DND-41 (cell line): ENCODE measurements at regions not wholly inside any gene's neighbourhood (a gene's known extent, or its start where the extent isn't known, plus 50 kb on each side); places are given as distances from the start of the nearest gene placed in this dataset.

Source experiments
- ATAC-seq: fragments of 200-7000 bp; cut with Tn5 transposase; 3 replicates; pipeline ENCODE4 v1.9.1; 2021; ENCODE audit warnings: low read depth; ENCODE audit not compliant: insufficient read depth
- DNase-seq: peaks from one replicate; pipeline ENCODE4 v3.0.0-alpha.2; 2020
- H2AFZ ChIP-seq: 2 replicates; pipeline ENCODE4 v1.6.0; 2012; ENCODE audit warnings: low read depth, low read length
- H3K27ac ChIP-seq: 2 replicates; pipeline ENCODE4 v1.5.1; 2012; ENCODE audit warnings: low read length, inconsistent platforms
- H3K27me3 ChIP-seq: fragments of 200-600 bp; sonication (generic); 2 replicates; pipeline ENCODE4 v1.6.0; 2012; ENCODE audit warnings: low read length, mild to moderate bottlenecking, inconsistent platforms; ENCODE audit not compliant: insufficient read depth, poor library complexity
- H3K36me3 ChIP-seq: 2 replicates; pipeline ENCODE4 v1.5.1; 2012; ENCODE audit warnings: low read length, inconsistent platforms; ENCODE audit not compliant: insufficient read depth
- H3K4me1 ChIP-seq: 2 replicates; pipeline ENCODE4 v1.5.1; 2012; ENCODE audit warnings: mild to moderate bottlenecking, low read length; ENCODE audit not compliant: insufficient read depth
- H3K4me2 ChIP-seq: 2 replicates; pipeline ENCODE4 v1.6.0; 2012; ENCODE audit warnings: mild to moderate bottlenecking, moderate library complexity, low read length, inconsistent platforms; ENCODE audit not compliant: insufficient read depth
- H3K4me3 ChIP-seq, 2 experiments: fragments of 200-600 bp in 1 of 2; shearing (Covaris generic) in 1 of 2; 2 replicates each; pipeline ENCODE4 v1.5.1; 2012 to 2016; ENCODE audit warnings: inconsistent platforms in 2 of 2, low read length in 2 of 2, mild to moderate bottlenecking in 2 of 2, low read depth in 1 of 2, moderate library complexity in 1 of 2
- H3K79me2 ChIP-seq: 2 replicates; pipeline ENCODE4 v1.6.0; 2012; ENCODE audit warnings: low read length, inconsistent platforms; ENCODE audit not compliant: insufficient read depth
- H3K9ac ChIP-seq: 2 replicates; pipeline ENCODE4 v1.6.0; 2012; ENCODE audit warnings: low read depth, mild to moderate bottlenecking, inconsistent platforms, low read length, moderate library complexity
- H3K9me3 ChIP-seq: 2 replicates; pipeline ENCODE4 v1.5.1; 2012; ENCODE audit warnings: low read length, moderate library complexity, mild to moderate bottlenecking, inconsistent platforms; ENCODE audit not compliant: insufficient read depth, severe bottlenecking
- H4K20me1 ChIP-seq: 2 replicates; pipeline ENCODE4 v1.6.0; 2012; ENCODE audit warnings: low read length; ENCODE audit not compliant: insufficient read depth
- EZH2 ChIP-seq: IDR thresholded peaks from 3 replicates; pipeline ENCODE4 v1.6.1; 2012; ENCODE audit warnings: borderline replicate concordance, low read depth, mild to moderate bottlenecking, moderate library complexity, low read length, inconsistent platforms; ENCODE audit not compliant: severe bottlenecking
- TF ChIP-seq, protein P1 (sequence below): IDR thresholded peaks from 2 replicates; pipeline ENCODE4 v1.5.1; 2012; ENCODE audit warnings: borderline replicate concordance, low read length, moderate library complexity, mild to moderate bottlenecking; ENCODE audit not compliant: poor library complexity, severe bottlenecking; ENCODE audit errors: extremely low read depth

DNA sequence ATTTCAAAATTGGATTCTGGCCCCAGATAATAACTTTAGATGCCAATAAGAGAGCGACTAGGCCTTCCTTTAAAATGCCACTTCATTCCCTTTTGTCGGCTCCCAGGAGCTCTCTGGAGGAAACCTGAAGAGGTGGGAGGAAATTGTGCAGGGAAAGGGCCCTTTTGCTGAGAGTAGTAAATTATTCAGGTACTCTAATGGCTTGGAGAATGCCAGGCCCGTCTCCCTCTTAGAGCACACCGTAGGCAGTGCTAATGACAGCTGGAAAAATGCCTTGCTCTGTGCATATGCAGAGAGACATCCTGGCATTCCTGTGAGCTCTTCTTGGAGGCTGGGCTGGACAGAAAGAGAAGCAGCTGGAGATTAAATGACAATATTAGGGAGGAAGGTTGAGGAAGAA is 115.0 kb upstream of the RPH3A start:
- Histone ChIP-seq H3K4me3 (no peak overlapping the region), H3K27ac (no peak overlapping the region), H3K9me3 (no peaks in the 10 kb centered on the region), H3K9ac (no peak overlapping the region), H4K20me1 (no peaks in the 10 kb centered on the region), H2AFZ (no peak overlapping the region), H3K4me2 (no peak overlapping the region), H3K79me2 (no peaks in the 10 kb centered on the region), H3K4me1 (no peaks in the 10 kb centered on the region), H3K27me3 (peaks cover 36% of the 10 kb centered on the region), H3K36me3 (no peaks in the 10 kb centered on the region)
- TF ChIP-seq, protein P1, sequence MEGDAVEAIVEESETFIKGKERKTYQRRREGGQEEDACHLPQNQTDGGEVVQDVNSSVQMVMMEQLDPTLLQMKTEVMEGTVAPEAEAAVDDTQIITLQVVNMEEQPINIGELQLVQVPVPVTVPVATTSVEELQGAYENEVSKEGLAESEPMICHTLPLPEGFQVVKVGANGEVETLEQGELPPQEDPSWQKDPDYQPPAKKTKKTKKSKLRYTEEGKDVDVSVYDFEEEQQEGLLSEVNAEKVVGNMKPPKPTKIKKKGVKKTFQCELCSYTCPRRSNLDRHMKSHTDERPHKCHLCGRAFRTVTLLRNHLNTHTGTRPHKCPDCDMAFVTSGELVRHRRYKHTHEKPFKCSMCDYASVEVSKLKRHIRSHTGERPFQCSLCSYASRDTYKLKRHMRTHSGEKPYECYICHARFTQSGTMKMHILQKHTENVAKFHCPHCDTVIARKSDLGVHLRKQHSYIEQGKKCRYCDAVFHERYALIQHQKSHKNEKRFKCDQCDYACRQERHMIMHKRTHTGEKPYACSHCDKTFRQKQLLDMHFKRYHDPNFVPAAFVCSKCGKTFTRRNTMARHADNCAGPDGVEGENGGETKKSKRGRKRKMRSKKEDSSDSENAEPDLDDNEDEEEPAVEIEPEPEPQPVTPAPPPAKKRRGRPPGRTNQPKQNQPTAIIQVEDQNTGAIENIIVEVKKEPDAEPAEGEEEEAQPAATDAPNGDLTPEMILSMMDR = no peak
- TF ChIP-seq EZH2 = no peak
- no peak for DNase-seq
- no peak for ATAC-seq

- TF ChIP-seq, protein P1 = no peak
- no peak for TF ChIP-seq EZH2
These were observed 114.3 kb upstream of the RPH3A start for GRCh38 chr12:112677050-112677765.

DNA sequence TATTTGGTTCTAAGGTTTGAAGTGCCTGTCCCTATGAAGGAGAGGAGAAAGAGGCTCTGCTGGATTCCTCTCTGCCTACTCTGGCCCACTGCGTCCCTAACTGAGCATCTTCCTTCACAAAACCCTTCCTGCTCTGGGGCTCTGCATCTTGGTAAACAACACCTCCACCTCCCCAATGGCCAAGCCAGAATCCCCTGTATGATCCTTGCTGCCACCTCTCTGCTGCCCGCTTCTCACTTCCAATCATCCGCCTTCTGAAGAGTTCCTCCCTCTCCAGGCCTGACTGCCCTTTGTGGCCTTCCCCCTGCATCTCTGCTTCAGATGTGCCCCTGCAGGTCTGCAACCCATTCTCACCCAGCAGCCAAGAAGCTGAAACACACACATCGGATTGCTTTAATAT is 110.6 kb upstream of the RPH3A start:
- Histone ChIP-seq H3K4me1 (no peaks in the 10 kb centered on the region), H3K27me3 (peaks cover 20% of the 10 kb centered on the region), H2AFZ (no peak overlapping the region), H3K79me2 (no peaks in the 10 kb centered on the region), H3K27ac (no peak overlapping the region), H4K20me1 (no peaks in the 10 kb centered on the region), H3K4me3 (no peak overlapping the region), H3K36me3 (no peaks in the 10 kb centered on the region), H3K9ac (no peak overlapping the region), H3K9me3 (no peaks in the 10 kb centered on the region), H3K4me2 (no peak overlapping the region)
- TF ChIP-seq, protein P1 = no peak
- no peak for TF ChIP-seq EZH2
- DNase-seq = no peak
- ATAC-seq = no peak

More at GRCh38 chr12:112677050-112677765, 114.3 kb upstream of the RPH3A start:
- no peaks in the 10 kb centered on the region for H4K20me1 ChIP-seq
- no peak overlapping the region for H3K4me3 ChIP-seq
- no peak overlapping the region for H3K4me2 ChIP-seq
- no peak for DNase-seq
- ATAC-seq = no peak
- H3K36me3 ChIP-seq = no peaks in the 10 kb centered on the region
- H2AFZ ChIP-seq = no peak overlapping the region
- H3K79me2 ChIP-seq = no peaks in the 10 kb centered on the region
- H3K27me3 ChIP-seq = peaks cover 34% of the 10 kb centered on the region
- no peak overlapping the region for H3K9ac ChIP-seq
- no peaks in the 10 kb centered on the region for H3K9me3 ChIP-seq
- H3K4me1 ChIP-seq = no peaks in the 10 kb centered on the region
- no peak overlapping the region for H3K27ac ChIP-seq
